Activated naive CD8-positive, alpha-beta T cell treated with anti-CD3 and anti-CD28 coated beads for 36 hours (primary cell): ENCODE measurements at regions not wholly inside any gene's neighbourhood (a gene's known extent, or its start where the extent isn't known, plus 50 kb on each side); places are given as distances from the start of the nearest gene placed in this dataset.

Experiments used
- DNase-seq: peaks from one replicate; pipeline ENCODE4 v3.0.0; 2021
- H3K27ac Mint-ChIP-seq: one replicate; pipeline ENCODE4 v1.8.0; 2022; ENCODE audit warnings: mild to moderate bottlenecking, moderate library complexity, mixed read lengths
- H3K27me3 Mint-ChIP-seq: one replicate; pipeline ENCODE4 v1.8.0; 2022; ENCODE audit warnings: mild to moderate bottlenecking, mixed read lengths
- H3K36me3 Mint-ChIP-seq: one replicate; pipeline ENCODE4 v1.8.0; 2021; ENCODE audit warnings: mild to moderate bottlenecking, mixed read lengths
- H3K4me1 Mint-ChIP-seq: one replicate; pipeline ENCODE4 v1.8.0; 2021; ENCODE audit warnings: mixed read lengths
- H3K4me3 Mint-ChIP-seq: one replicate; pipeline ENCODE4 v1.8.0; 2022; ENCODE audit warnings: mild to moderate bottlenecking, moderate library complexity, mixed read lengths
- H3K9me3 Mint-ChIP-seq: one replicate; pipeline ENCODE4 v1.8.0; 2022; ENCODE audit warnings: mixed read lengths

GRCh38 chr2:201974171-201975100 is 59.2 kb upstream of the FZD7 start:
- Mint-ChIP-seq H3K4me1 (no peaks in the 10 kb centered on the region), H3K9me3 (no peaks in the 10 kb centered on the region), H3K36me3 (no peaks in the 10 kb centered on the region), H3K27ac (no peak overlapping the region), H3K4me3 (no peak overlapping the region), H3K27me3 (peaks cover 10% of the 10 kb centered on the region)
- no peak for DNase-seq

DNA sequence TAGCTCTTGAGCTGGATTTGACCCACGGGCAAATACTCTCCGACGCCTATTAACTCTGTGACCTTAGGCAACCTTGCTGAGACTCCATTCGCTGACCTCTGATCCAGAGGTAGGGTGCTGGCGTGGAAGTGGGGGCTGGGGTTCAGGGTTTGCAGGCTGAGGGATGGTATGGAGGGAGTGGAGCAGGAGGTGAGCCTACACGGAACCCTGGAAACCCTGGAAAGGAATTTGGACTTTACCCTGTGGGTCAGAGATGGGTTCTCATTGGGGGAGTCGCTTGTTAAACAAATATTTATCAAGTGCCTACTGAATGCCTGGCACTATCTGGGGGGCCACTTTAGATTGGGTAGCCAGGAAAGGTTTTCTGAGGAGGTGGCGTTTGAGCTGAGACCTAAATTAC is 58.2 kb upstream of the FZD7 start:
- Mint-ChIP-seq H3K27ac (no peak overlapping the region), H3K4me3 (no peak overlapping the region), H3K4me1 (no peaks in the 10 kb centered on the region), H3K9me3 (no peaks in the 10 kb centered on the region), H3K27me3 (peaks cover 15% of the 10 kb centered on the region), H3K36me3 (no peaks in the 10 kb centered on the region)
- DNase-seq = no peak

GRCh38 chr2:201975964-201976612 is 57.6 kb upstream of the FZD7 start:
- Mint-ChIP-seq H3K4me3 (no peak overlapping the region), H3K9me3 (no peaks in the 10 kb centered on the region), H3K27me3 (peaks cover 16% of the 10 kb centered on the region), H3K27ac (no peak overlapping the region), H3K36me3 (no peaks in the 10 kb centered on the region), H3K4me1 (no peaks in the 10 kb centered on the region)
- no peak for DNase-seq

GRCh38 chr2:201977651-201978050 is 56.0 kb upstream of the FZD7 start:
- H3K36me3 Mint-ChIP-seq = no peaks in the 10 kb centered on the region
- no peak overlapping the region for H3K27ac Mint-ChIP-seq
- H3K4me1 Mint-ChIP-seq = no peaks in the 10 kb centered on the region
- no peak for DNase-seq
- no peaks in the 10 kb centered on the region for H3K9me3 Mint-ChIP-seq
- no peak overlapping the region for H3K4me3 Mint-ChIP-seq
- peaks cover 9% of the 10 kb centered on the region for H3K27me3 Mint-ChIP-seq

- H3K36me3 Mint-ChIP-seq = no peaks in the 10 kb centered on the region
- no peak overlapping the region for H3K4me3 Mint-ChIP-seq
- DNase-seq = no peak
- no peak overlapping the region for H3K27ac Mint-ChIP-seq
- no peaks in the 10 kb centered on the region for H3K4me1 Mint-ChIP-seq
- H3K27me3 Mint-ChIP-seq = peaks cover 9% of the 10 kb centered on the region
- no peaks in the 10 kb centered on the region for H3K9me3 Mint-ChIP-seq
Observed at GRCh38 chr2:201978333-201978732, 55.3 kb upstream of the FZD7 start.

DNA sequence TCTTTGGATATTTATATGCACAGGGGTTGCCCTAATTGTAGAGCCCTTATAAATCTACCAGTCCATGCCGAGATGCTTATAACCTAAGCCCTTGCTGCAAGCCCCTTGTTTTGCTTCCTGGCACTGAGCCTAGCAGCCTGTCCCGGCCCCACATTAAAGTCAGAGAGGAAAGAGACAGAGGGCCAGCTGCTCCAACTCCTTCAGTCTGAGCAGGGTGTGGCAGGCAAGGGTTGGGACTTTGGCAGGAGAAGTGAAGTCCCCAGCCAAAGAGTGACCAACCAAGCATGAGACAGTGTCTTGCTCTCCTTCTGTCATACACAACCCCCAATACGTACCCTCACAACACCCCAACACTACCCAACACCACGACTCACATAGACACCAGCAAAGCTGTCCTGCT is 54.7 kb upstream of the FZD7 start:
- H3K36me3 Mint-ChIP-seq = no peaks in the 10 kb centered on the region
- no peaks in the 10 kb centered on the region for H3K9me3 Mint-ChIP-seq
- H3K4me3 Mint-ChIP-seq = no peak overlapping the region
- no peak overlapping the region for H3K27ac Mint-ChIP-seq
- no peak for DNase-seq
- peaks cover 9% of the 10 kb centered on the region for H3K27me3 Mint-ChIP-seq
- no peaks in the 10 kb centered on the region for H3K4me1 Mint-ChIP-seq

GRCh38 chr2:201980389-201980821 is 53.2 kb upstream of the FZD7 start:
- Mint-ChIP-seq H3K9me3 (no peaks in the 10 kb centered on the region), H3K36me3 (no peaks in the 10 kb centered on the region)

DNA sequence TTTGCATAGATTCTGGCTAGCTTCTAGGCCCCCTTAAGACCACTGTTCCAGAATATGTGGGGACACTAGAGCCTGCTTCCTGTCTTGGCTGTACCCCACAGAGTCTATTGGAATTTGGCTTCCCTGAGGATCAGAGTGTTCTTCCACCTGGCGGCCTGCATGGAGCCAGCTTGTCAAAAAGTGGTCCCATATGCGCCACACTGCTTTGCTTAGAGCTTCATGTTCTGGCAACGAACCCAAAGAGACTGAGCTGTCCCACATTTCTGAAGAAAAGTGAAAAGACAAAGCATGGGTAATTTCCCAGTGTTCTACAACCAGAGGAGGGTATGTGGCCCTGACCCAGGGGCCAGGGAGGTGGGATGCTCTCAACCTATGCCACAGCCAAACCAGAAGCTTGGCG is 52.7 kb upstream of the FZD7 start:
- DNase-seq = no peak
- Mint-ChIP-seq H3K36me3 (no peaks in the 10 kb centered on the region), H3K9me3 (no peaks in the 10 kb centered on the region), H3K4me3 (no peak overlapping the region), H3K27ac (no peak overlapping the region), H3K4me1 (peaks cover 4% of the 10 kb centered on the region), H3K27me3 (peaks cover 9% of the 10 kb centered on the region)

More at GRCh38 chr2:201980389-201980821, 53.2 kb upstream of the FZD7 start:
- H3K4me1 Mint-ChIP-seq = peaks cover 3% of the 10 kb centered on the region
- H3K27ac Mint-ChIP-seq = no peak overlapping the region
- DNase-seq = no peak
- H3K27me3 Mint-ChIP-seq = peaks cover 9% of the 10 kb centered on the region
- no peak overlapping the region for H3K4me3 Mint-ChIP-seq

- Mint-ChIP-seq H3K4me3 (no peak overlapping the region), H3K27ac (no peak overlapping the region), H3K9me3 (no peaks in the 10 kb centered on the region), H3K36me3 (no peaks in the 10 kb centered on the region), H3K27me3 (peaks cover 5% of the 10 kb centered on the region), H3K4me1 (peaks cover 4% of the 10 kb centered on the region)
- DNase-seq = no peak
Observed at GRCh38 chr2:201983174-201983573, 50.5 kb upstream of the FZD7 start.

DNA sequence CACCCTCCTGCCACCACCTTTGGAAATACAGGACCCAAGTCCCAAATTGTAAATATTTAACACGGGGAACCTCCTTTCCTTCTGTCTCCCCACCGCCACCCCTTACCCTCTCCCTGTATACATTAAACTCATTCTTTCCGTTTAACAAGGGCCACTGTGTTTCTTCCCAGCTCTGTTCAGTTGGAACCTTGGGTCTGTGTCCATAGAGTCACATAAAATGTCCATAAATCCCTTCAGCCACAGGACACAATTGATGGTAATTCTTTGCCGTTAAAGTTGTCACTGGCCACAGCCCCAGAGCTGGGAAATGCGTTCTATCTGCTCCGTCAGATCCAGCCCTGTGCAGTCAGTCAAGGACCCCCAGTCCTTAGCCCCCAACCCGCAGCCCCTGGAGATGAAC is 49.9 kb upstream of the FZD7 start:
- H3K4me3 Mint-ChIP-seq = no peak overlapping the region
- no peaks in the 10 kb centered on the region for H3K9me3 Mint-ChIP-seq
- DNase-seq = no peak
- H3K4me1 Mint-ChIP-seq = peaks cover 4% of the 10 kb centered on the region
- no peaks in the 10 kb centered on the region for H3K36me3 Mint-ChIP-seq
- H3K27me3 Mint-ChIP-seq = peaks cover 5% of the 10 kb centered on the region
- no peak overlapping the region for H3K27ac Mint-ChIP-seq
